ENCODE measurements at regions not wholly inside any gene's neighbourhood (a gene's known extent, or its start where the extent isn't known, plus 50 kb on each side); places are given as distances from the start of the nearest gene placed in this dataset.

GRCh38 chr12:78790148-78790547, 74.4 kb upstream of the SYT1 start:
- DNase-seq (ENCODE audit: low spot score), result no peak

- no peak for DNase-seq (ENCODE audit: low spot score)
These were observed 72.4 kb upstream of the SYT1 start for GRCh38 chr12:78792052-78792698.

- DNase-seq (ENCODE audit: low spot score), result no peak
These were observed 71.1 kb upstream of the SYT1 start for GRCh38 chr12:78793491-78793890.

GRCh38 chr12:78793982-78794381, 70.6 kb upstream of the SYT1 start:
- no peak for DNase-seq (ENCODE audit: low spot score)

GRCh38 chr12:78795934-78796445, 68.6 kb upstream of the SYT1 start:
- no peak for DNase-seq (ENCODE audit: low spot score)

GRCh38 chr12:78797196-78797931, 67.2 kb upstream of the SYT1 start:
- no peak for DNase-seq (ENCODE audit: low spot score)

- no peak for DNase-seq (ENCODE audit: low spot score)
These were observed 64.9 kb upstream of the SYT1 start for GRCh38 chr12:78799649-78800048.

GRCh38 chr12:78802593-78802992, 62.0 kb upstream of the SYT1 start:
- no peak for DNase-seq (ENCODE audit: low spot score)

GRCh38 chr12:78804262-78804661, 60.3 kb upstream of the SYT1 start:
- DNase-seq (ENCODE audit: low spot score), result no peak

Measured in ecto neural progenitor cell (in vitro differentiated cells).